Erythroblast (primary cell): ENCODE measurements at regions not wholly inside any gene's neighbourhood (a gene's known extent, or its start where the extent isn't known, plus 50 kb on each side); places are given as distances from the start of the nearest gene placed in this dataset.

Source experiments
- GATA1 ChIP-seq: IDR thresholded peaks from 2 replicates; pipeline ENCODE4 v1.6.1; 2011; ENCODE audit warnings: low read depth, mild to moderate bottlenecking, control low read depth, low read length, moderate library complexity
- POLR2A ChIP-seq: IDR thresholded peaks from 2 replicates; pipeline ENCODE4 v1.6.1; 2011; ENCODE audit warnings: mild to moderate bottlenecking, low read length

DNA sequence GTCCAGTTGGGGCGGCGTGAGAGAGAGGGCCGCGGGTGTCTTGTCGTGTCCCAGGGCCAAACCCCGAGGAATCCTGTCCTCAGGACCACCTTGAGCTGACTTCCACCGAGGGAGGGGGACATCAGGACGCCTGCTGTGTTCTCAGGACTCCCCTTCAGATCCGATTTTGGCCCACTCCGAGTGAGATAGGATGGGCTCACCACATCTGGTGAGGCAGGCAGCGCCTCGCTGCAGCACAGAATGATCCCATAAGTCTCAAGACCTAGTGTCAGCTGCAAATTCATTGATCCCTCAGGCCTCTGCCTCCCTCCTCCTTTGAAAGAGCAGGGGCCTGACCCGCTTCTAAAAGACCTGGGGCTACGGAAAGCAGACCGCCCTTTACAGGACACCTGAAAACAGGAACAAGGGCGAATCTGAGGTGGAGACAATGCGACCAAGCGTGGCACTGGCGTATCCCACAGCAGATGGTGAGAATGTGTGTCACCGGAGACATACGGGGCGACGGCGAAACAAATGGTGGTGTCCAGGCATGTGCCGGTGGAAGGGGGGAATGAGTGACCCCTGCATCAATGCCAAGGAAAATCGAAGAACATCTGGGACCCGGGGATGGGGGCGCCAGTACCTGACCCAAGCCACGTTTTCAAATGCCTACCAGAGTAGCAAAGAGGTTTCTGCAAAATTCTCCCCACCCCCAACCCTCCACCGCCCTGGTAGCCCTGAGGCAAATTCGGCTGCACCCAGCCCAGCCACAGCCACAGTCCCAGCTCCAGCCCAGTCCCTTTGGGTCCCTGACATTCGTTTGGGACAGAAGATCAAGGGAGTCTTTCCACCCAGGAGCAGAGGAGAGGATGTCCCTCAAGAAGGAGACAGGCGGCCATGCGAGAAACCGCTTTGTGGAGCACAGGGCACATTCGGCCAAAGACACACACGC, 162.1 kb upstream of the ZNF337 start:
- TF ChIP-seq POLR2A (no peak), GATA1 (no peak)
